K562 (cell line): ENCODE measurements at regions not wholly inside any gene's neighbourhood (a gene's known extent, or its start where the extent isn't known, plus 50 kb on each side); places are given as distances from the start of the nearest gene placed in this dataset.

Experiments used
- ATAC-seq: fragments of 200-7000 bp; cut with Tn5 transposase; 3 replicates; pipeline ENCODE4 v1.9.1; 2020; ENCODE audit warnings: moderate library complexity
- BruUV-seq: library from RNA; stranded (reverse); fragments of 400-500 nt; replicated peaks from 2 replicates; lab custom pipeline; 2021; lab: Mats Ljungman, UMichigan
- CTCF ChIA-PET: fragments of 300-600 bp; formaldehyde crosslinking; extraction: SDS; loops from one replicate; lab custom pipeline; 2021; ENCODE audit warnings: low intra/inter-chr PET ratio; lab: Yijun Ruan, JAX
- POLR2A ChIA-PET: fragments of 300-600, 350-650 bp; sonication (Branson Sonifier 250); formaldehyde crosslinking; extraction: SDS; loops from one replicate; lab custom pipeline; 2021; ENCODE audit warnings: antibody characterized with exemption, inconsistent platforms; lab: Yijun Ruan, JAX
- DNase-seq, 4 experiments: peaks; one replicate each; pipeline versions ENCODE4 v3.0.0 to v3.0.0-alpha.2; 2011 to 2018; ENCODE audit warnings: low spot score in 3 of 4, mixed read lengths in 3 of 4; ENCODE audit errors: extremely low read depth in 1 of 4
- FAIRE-seq: peaks from 2 replicates; lab custom pipeline; 2011; peaks lifted over from hg19 to GRCh38; lab: Jason Lieb, UNC
- H2AFZ ChIP-seq: 2 replicates; pipeline ENCODE4 v1.6.0; 2011; ENCODE audit warnings: low read depth, low read length, control low read depth, inconsistent platforms
- H3K27ac ChIP-seq: fragments of 200-600 bp; 3 replicates; pipeline ENCODE4 v1.8.0; 2011; ENCODE audit warnings: low read depth, mild to moderate bottlenecking, control low read depth, inconsistent platforms, low read length, moderate library complexity, mixed read lengths; ENCODE audit errors: extremely low read depth
- H3K27me3 ChIP-seq, 2 experiments: fragments of 300-600 bp in 1 of 2; 2 replicates in 1 of 2; 3 replicates in 1 of 2; pipeline versions ENCODE4 v1.6.0 to v1.8.0; 2011; ENCODE audit warnings: inconsistent platforms in 2 of 2, low read length in 2 of 2, mild to moderate bottlenecking in 1 of 2, mixed read lengths in 1 of 2, moderate library complexity in 1 of 2; ENCODE audit not compliant: control insufficient read depth in 2 of 2, insufficient read depth in 2 of 2
- H3K36me3 ChIP-seq: fragments of 300-600 bp; 3 replicates; pipeline ENCODE4 v1.8.0; 2011; ENCODE audit warnings: mild to moderate bottlenecking, low read length, inconsistent platforms; ENCODE audit not compliant: control insufficient read depth, insufficient read depth
- H3K4me1 ChIP-seq, 2 experiments: fragments of 200-600 bp in 1 of 2; replicated peaks in 1 of 2; 2 replicates in 1 of 2; 3 replicates in 1 of 2; pipeline versions ENCODE4 v1.5.1 to v1.8.0; 2011; ENCODE audit warnings: inconsistent platforms in 2 of 2, low read length in 2 of 2, mild to moderate bottlenecking in 1 of 2, mixed read lengths in 1 of 2, moderate library complexity in 1 of 2; ENCODE audit not compliant: control insufficient read depth in 2 of 2, insufficient read depth in 2 of 2
- H3K4me2 ChIP-seq: 2 replicates; pipeline ENCODE4 v1.6.1; 2011; ENCODE audit warnings: low read length, control low read depth, inconsistent platforms, mixed read lengths; ENCODE audit not compliant: insufficient read depth
- H3K4me3 ChIP-seq: fragments of 200-600 bp; sonication (generic), shearing (Covaris generic); 2 replicates; pipeline ENCODE4 v1.5.1; 2016; ENCODE audit warnings: control low read depth, inconsistent platforms
- H3K79me2 ChIP-seq: fragments of 200-600 bp; 3 replicates; pipeline ENCODE4 v1.8.0; 2011; ENCODE audit warnings: low read length, inconsistent platforms; ENCODE audit not compliant: control insufficient read depth, insufficient read depth
- H3K9ac ChIP-seq, 2 experiments: 2 replicates each; pipeline versions ENCODE4 v1.6.0 to v1.6.1; 2011; ENCODE audit warnings: low read depth in 2 of 2, low read length in 2 of 2, control low read depth in 1 of 2, inconsistent platforms in 1 of 2, mild to moderate bottlenecking in 1 of 2, mixed read lengths in 1 of 2; ENCODE audit not compliant: insufficient read depth in 1 of 2
- H3K9me1 ChIP-seq: one replicate; pipeline ENCODE4 v1.6.0; 2011; ENCODE audit warnings: inconsistent platforms, mild to moderate bottlenecking, low read length, moderate library complexity; ENCODE audit not compliant: control insufficient read depth, insufficient read depth
- H3K9me3 ChIP-seq: replicated peaks from 2 replicates; pipeline ENCODE4 v1.5.1; 2011; ENCODE audit warnings: low read depth, low read length, inconsistent platforms; ENCODE audit not compliant: control insufficient read depth, insufficient read depth
- H4K20me1 ChIP-seq: replicated peaks from 2 replicates; pipeline ENCODE4 v1.6.1; 2011; ENCODE audit warnings: low read length, inconsistent platforms, mixed read lengths; ENCODE audit not compliant: control insufficient read depth, insufficient read depth
- NR1H2 ChIP-seq: sonication (generic); formaldehyde crosslinking; IDR thresholded peaks from 2 replicates; pipeline ENCODE4 v1.4.0; 2020; ENCODE audit warnings: mild to moderate bottlenecking, missing genetic modification reagents
- RAD21 ChIP-seq, 2 experiments: fragments of 250-450 bp in 1 of 2; fragments of 450-650 bp in 1 of 2; sonication (Bioruptor Pico) in 1 of 2; formaldehyde crosslinking in 1 of 2; IDR thresholded peaks in 1 of 2; conservative IDR thresholded peaks in 1 of 2; 2 replicates each; pipeline versions ENCODE4 v1.4.0 to v1.8.0; 2020 to 2022; ENCODE audit warnings: mild to moderate bottlenecking in 2 of 2, moderate library complexity in 1 of 2
- WGBS: fragments of 100-300 bp; shearing (Covaris generic); methylation state at CpG from one replicate; pipeline ENCODE4 v1.1.6; 2016; ENCODE audit warnings: low coverage, mixed read lengths; ENCODE audit not compliant: insufficient coverage; ENCODE audit errors: missing lambda C conversion rate; 5-methylcytosine and 5-hydroxymethylcytosine counted together
- in situ Hi-C: fragments of 300-500 bp; cut with MboI; formaldehyde crosslinking; loops from 4 replicates; pipeline ENCODE4 v1.15.0; 2018; ENCODE audit warnings: inconsistent platforms, mixed read lengths
- intact Hi-C: fragments of 100-400 bp; cut with micrococcal nuclease; formaldehyde crosslinking; loops from 2 replicates; pipeline ENCODE4 v1.14.2; 2022
- TF ChIP-seq, protein P1 (sequence below), 3 experiments: IDR thresholded peaks in 2 of 3; conservative IDR thresholded peaks in 1 of 3; 2 replicates each; pipeline ENCODE4 v1.5.1; 2011 to 2012; ENCODE audit warnings: low read length in 3 of 3, mild to moderate bottlenecking in 3 of 3, control low read depth in 2 of 3, improper control_type of control experiment in 1 of 3, inconsistent platforms in 1 of 3, low read depth in 1 of 3, mixed read lengths in 1 of 3, moderate library complexity in 1 of 3; ENCODE audit not compliant: insufficient read depth in 2 of 3
- TF ChIP-seq, protein P2 (sequence below): fragments of 250-450 bp; sonication (Bioruptor Pico); IDR thresholded peaks from 2 replicates; pipeline ENCODE4 v1.6.1; 2021; ENCODE audit warnings: mild to moderate bottlenecking

DNA sequence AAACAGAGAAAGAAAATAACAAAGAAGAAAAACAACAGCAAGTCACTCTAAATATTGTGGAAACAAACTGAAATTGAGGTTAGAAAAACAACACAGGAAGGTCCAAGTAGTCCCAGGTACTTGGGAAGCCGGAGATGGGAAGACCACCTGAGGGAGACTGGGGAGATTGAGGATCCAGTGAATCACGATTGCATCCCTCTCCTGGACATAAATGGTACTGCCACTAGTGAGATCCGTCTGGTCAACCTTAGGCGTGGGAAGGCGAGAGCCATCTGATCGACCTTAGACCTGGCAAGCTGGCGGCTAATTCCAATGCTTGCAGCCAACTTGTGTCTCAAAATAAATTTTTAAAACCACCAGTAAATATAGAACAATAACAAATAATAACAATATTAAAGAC lies 81.9 kb downstream of the ZNF726 start:
- Histone ChIP-seq H3K79me2 (no peaks in the 10 kb centered on the region), H3K9me3 (peaks cover 2% of the 10 kb centered on the region), H3K4me1 (no peaks in the 10 kb centered on the region), H3K27me3 (no peaks in the 10 kb centered on the region), H3K4me3 (no peak overlapping the region), H3K9ac (no peak overlapping the region), H3K4me2 (no peak overlapping the region), H3K9me1 (no peaks in the 10 kb centered on the region), H4K20me1 (no peaks in the 10 kb centered on the region), H3K36me3 (no peaks in the 10 kb centered on the region), H3K27ac (no peak overlapping the region)
- CTCF ChIA-PET, result no interaction called here
- ATAC-seq, result peak; percentile 72; the same call in 2 of the 3 replicates
- in situ Hi-C loops, result no loop called here
- no peak for FAIRE-seq
- intact Hi-C loops, result no loop called here
- DNase-seq, result peak; percentile 38 to 65 (median 56)
- WGBS, result 2% methylated on average over 7 of the region's 7 CpGs
- TF ChIP-seq RAD21 (CRISPR knock-in tag; conservative IDR thresholded peaks at IDR 0.05 in 1 of 2, IDR thresholded peaks at IDR 0.05 in 1 of 2) (peak in 1 of 2 experiments; percentile 12; a peak in 1 of 4 replicates), NR1H2 (no peak)
- TF ChIP-seq, protein P1, sequence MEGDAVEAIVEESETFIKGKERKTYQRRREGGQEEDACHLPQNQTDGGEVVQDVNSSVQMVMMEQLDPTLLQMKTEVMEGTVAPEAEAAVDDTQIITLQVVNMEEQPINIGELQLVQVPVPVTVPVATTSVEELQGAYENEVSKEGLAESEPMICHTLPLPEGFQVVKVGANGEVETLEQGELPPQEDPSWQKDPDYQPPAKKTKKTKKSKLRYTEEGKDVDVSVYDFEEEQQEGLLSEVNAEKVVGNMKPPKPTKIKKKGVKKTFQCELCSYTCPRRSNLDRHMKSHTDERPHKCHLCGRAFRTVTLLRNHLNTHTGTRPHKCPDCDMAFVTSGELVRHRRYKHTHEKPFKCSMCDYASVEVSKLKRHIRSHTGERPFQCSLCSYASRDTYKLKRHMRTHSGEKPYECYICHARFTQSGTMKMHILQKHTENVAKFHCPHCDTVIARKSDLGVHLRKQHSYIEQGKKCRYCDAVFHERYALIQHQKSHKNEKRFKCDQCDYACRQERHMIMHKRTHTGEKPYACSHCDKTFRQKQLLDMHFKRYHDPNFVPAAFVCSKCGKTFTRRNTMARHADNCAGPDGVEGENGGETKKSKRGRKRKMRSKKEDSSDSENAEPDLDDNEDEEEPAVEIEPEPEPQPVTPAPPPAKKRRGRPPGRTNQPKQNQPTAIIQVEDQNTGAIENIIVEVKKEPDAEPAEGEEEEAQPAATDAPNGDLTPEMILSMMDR (IDR thresholded peaks at IDR 0.05 in 2 of 3, conservative IDR thresholded peaks at IDR 0.05 in 1 of 3; ENCODE audit: insufficient read depth in 2 of 3, low read depth in 1 of 3, low read length in 3 of 3), result peak in 2 of 3 experiments; percentile 20 to 46; a peak in 3 of 6 replicates
- TF ChIP-seq, protein P2, sequence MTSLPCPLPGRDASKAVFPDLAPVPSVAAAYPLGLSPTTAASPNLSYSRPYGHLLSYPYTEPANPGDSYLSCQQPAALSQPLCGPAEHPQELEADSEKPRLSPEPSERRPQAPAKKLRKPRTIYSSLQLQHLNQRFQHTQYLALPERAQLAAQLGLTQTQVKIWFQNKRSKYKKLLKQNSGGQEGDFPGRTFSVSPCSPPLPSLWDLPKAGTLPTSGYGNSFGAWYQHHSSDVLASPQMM, result no peak
- TF ChIP-seq, all 486 proteins: peak for 2
- POLR2A ChIA-PET, result no interaction called here
- no peak overlapping the region for H2AFZ ChIP-seq
- BruUV-seq, result no TSS peak
